ENCODE measurements at regions not wholly inside any gene's neighbourhood (a gene's known extent, or its start where the extent isn't known, plus 50 kb on each side); places are given as distances from the start of the nearest gene placed in this dataset.

- Histone ChIP-seq H3K9me3 (ENCODE audit: control insufficient read depth, insufficient read depth, low read depth, low read length) (no peaks in the 10 kb centered on the region), H3K4me1 (ENCODE audit: control insufficient read depth, extremely low read depth, insufficient read depth, low read length) (no peaks in the 10 kb centered on the region), H2AFZ (ENCODE audit: low read length) (no peak overlapping the region), H3K27ac (ENCODE audit: insufficient read depth, low read length) (no peak overlapping the region), H3K9ac (ENCODE audit: insufficient read depth, low read length) (no peak overlapping the region), H3K36me3 (ENCODE audit: control insufficient read depth, insufficient read depth, low read length) (no peaks in the 10 kb centered on the region), H4K20me1 (ENCODE audit: control insufficient read depth, extremely low read depth, insufficient read depth, low read length) (no peaks in the 10 kb centered on the region), H3K4me3 (replicated peaks in 1 of 4; ENCODE audit: control extremely low read depth in 1 of 4, insufficient read depth in 1 of 4, low read depth in 3 of 4, low read length in 4 of 4) (no peak overlapping the region), H3K27me3 (ENCODE audit: control insufficient read depth, insufficient read depth, low read length) (no peaks in the 10 kb centered on the region), H3K79me2 (ENCODE audit: control insufficient read depth, insufficient read depth, low read length) (no peaks in the 10 kb centered on the region), H3K4me2 (ENCODE audit: extremely low read depth, insufficient read depth, low read length) (no peak overlapping the region)
- TF ChIP-seq CTCF (conservative IDR thresholded peaks at IDR 0.05 in 1 of 2, IDR thresholded peaks at IDR 0.05 in 1 of 2; ENCODE audit: low read depth in 1 of 2, low read length in 2 of 2) (no peak), EZH2 (IDR thresholded peaks at IDR 0.05; ENCODE audit: low read length, missing control alignments) (no peak)
- DNase-seq (ENCODE audit: low read depth in 2 of 2), result peak in 1 of 2 donors; percentile 12
These were observed 103.0 kb downstream of the FSCB start for GRCh38 chr14:44404036-44404435.

GRCh38 chr14:44403193-44403592, 103.9 kb downstream of the FSCB start:
- no peaks in the 10 kb centered on the region for H3K36me3 ChIP-seq (ENCODE audit: control insufficient read depth, insufficient read depth, low read length)
- no peak overlapping the region for H3K4me3 ChIP-seq (replicated peaks in 1 of 4; ENCODE audit: control extremely low read depth in 1 of 4, insufficient read depth in 1 of 4, low read depth in 3 of 4, low read length in 4 of 4)
- no peak for DNase-seq (ENCODE audit: low read depth in 2 of 2)
- H3K9ac ChIP-seq (ENCODE audit: insufficient read depth, low read length), result no peak overlapping the region
- no peak overlapping the region for H2AFZ ChIP-seq (ENCODE audit: low read length)
- H3K4me1 ChIP-seq (ENCODE audit: control insufficient read depth, extremely low read depth, insufficient read depth, low read length), result no peaks in the 10 kb centered on the region
- no peaks in the 10 kb centered on the region for H4K20me1 ChIP-seq (ENCODE audit: control insufficient read depth, extremely low read depth, insufficient read depth, low read length)
- H3K9me3 ChIP-seq (ENCODE audit: control insufficient read depth, insufficient read depth, low read depth, low read length), result no peaks in the 10 kb centered on the region
- TF ChIP-seq EZH2 (IDR thresholded peaks at IDR 0.05; ENCODE audit: low read length, missing control alignments) (no peak), CTCF (conservative IDR thresholded peaks at IDR 0.05 in 1 of 2, IDR thresholded peaks at IDR 0.05 in 1 of 2; ENCODE audit: low read depth in 1 of 2, low read length in 2 of 2) (no peak)
- no peaks in the 10 kb centered on the region for H3K27me3 ChIP-seq (ENCODE audit: control insufficient read depth, insufficient read depth, low read length)
- H3K27ac ChIP-seq (ENCODE audit: insufficient read depth, low read length), result no peak overlapping the region
- H3K79me2 ChIP-seq (ENCODE audit: control insufficient read depth, insufficient read depth, low read length), result no peaks in the 10 kb centered on the region
- H3K4me2 ChIP-seq (ENCODE audit: extremely low read depth, insufficient read depth, low read length), result no peak overlapping the region

- H3K27ac ChIP-seq (ENCODE audit: insufficient read depth, low read length), result no peak overlapping the region
- no peak overlapping the region for H2AFZ ChIP-seq (ENCODE audit: low read length)
- no peaks in the 10 kb centered on the region for H3K27me3 ChIP-seq (ENCODE audit: control insufficient read depth, insufficient read depth, low read length)
- no peaks in the 10 kb centered on the region for H4K20me1 ChIP-seq (ENCODE audit: control insufficient read depth, extremely low read depth, insufficient read depth, low read length)
- H3K4me1 ChIP-seq (ENCODE audit: control insufficient read depth, extremely low read depth, insufficient read depth, low read length), result no peaks in the 10 kb centered on the region
- no peaks in the 10 kb centered on the region for H3K9me3 ChIP-seq (ENCODE audit: control insufficient read depth, insufficient read depth, low read depth, low read length)
- H3K4me2 ChIP-seq (ENCODE audit: extremely low read depth, insufficient read depth, low read length), result no peak overlapping the region
- no peak overlapping the region for H3K4me3 ChIP-seq (replicated peaks in 1 of 4; ENCODE audit: control extremely low read depth in 1 of 4, insufficient read depth in 1 of 4, low read depth in 3 of 4, low read length in 4 of 4)
- TF ChIP-seq CTCF (conservative IDR thresholded peaks at IDR 0.05 in 1 of 2, IDR thresholded peaks at IDR 0.05 in 1 of 2; ENCODE audit: low read depth in 1 of 2, low read length in 2 of 2) (no peak), EZH2 (IDR thresholded peaks at IDR 0.05; ENCODE audit: low read length, missing control alignments) (no peak)
- no peaks in the 10 kb centered on the region for H3K79me2 ChIP-seq (ENCODE audit: control insufficient read depth, insufficient read depth, low read length)
- no peak for DNase-seq (ENCODE audit: low read depth in 2 of 2)
- no peak overlapping the region for H3K9ac ChIP-seq (ENCODE audit: insufficient read depth, low read length)
- no peaks in the 10 kb centered on the region for H3K36me3 ChIP-seq (ENCODE audit: control insufficient read depth, insufficient read depth, low read length)
These were observed 110.9 kb downstream of the FSCB start for GRCh38 chr14:44396226-44396625.
